GM12864 (cell line): ENCODE measurements at regions not wholly inside any gene's neighbourhood (a gene's known extent, or its start where the extent isn't known, plus 50 kb on each side); places are given as distances from the start of the nearest gene placed in this dataset.
"Not testable (repeated sequence)": the region's sequence is repeated elsewhere in the genome, so short reads cannot be mapped to it uniquely, and the experiment has no call there.

Source experiments
- DNase-seq: peaks from one replicate; pipeline ENCODE4 v3.0.0-alpha.2; 2011; ENCODE audit warnings: low read depth
- H3K4me3 ChIP-seq: 2 replicates; pipeline ENCODE4 v1.5.1; 2011; ENCODE audit warnings: mild to moderate bottlenecking, low read depth, low read length, control low read depth
- CTCF ChIP-seq: IDR thresholded peaks from 2 replicates; pipeline ENCODE4 v1.5.1; 2011; ENCODE audit warnings: low read depth, mild to moderate bottlenecking, moderate library complexity, low read length, control low read depth, inconsistent platforms; ENCODE audit errors: missing control alignments

GRCh38 chr4:181827246-181827645 lies 416.0 kb upstream of the TENM3 start:
- no peak for DNase-seq
- no peak for TF ChIP-seq CTCF
- H3K4me3 ChIP-seq = no peak overlapping the region

GRCh38 chr4:181830404-181831035 lies 412.7 kb upstream of the TENM3 start:
- no peak for TF ChIP-seq CTCF
- DNase-seq = no peak
- no peak overlapping the region for H3K4me3 ChIP-seq

GRCh38 chr4:181834071-181834470 lies 409.1 kb upstream of the TENM3 start:
- DNase-seq = no peak
- TF ChIP-seq CTCF = no peak
- H3K4me3 ChIP-seq = no peak overlapping the region

GRCh38 chr4:181835348-181835747 lies 407.9 kb upstream of the TENM3 start:
- no peak for TF ChIP-seq CTCF
- no peak overlapping the region for H3K4me3 ChIP-seq
- DNase-seq = no peak

GRCh38 chr4:181838253-181838652 lies 404.9 kb upstream of the TENM3 start:
- H3K4me3 ChIP-seq = no peak overlapping the region
- TF ChIP-seq CTCF = no peak
- no peak for DNase-seq

GRCh38 chr4:181843797-181844196 lies 399.4 kb upstream of the TENM3 start:
- H3K4me3 ChIP-seq, DNase-seq: not testable (repeated sequence)

- H3K4me3 ChIP-seq = no peak overlapping the region
- TF ChIP-seq CTCF = no peak
- no peak for DNase-seq
These were observed 397.6 kb upstream of the TENM3 start for GRCh38 chr4:181845617-181846016.
